ENCODE measurements at regions not wholly inside any gene's neighbourhood (a gene's known extent, or its start where the extent isn't known, plus 50 kb on each side); places are given as distances from the start of the nearest gene placed in this dataset.
A peak's percentile ranks its signal among the peaks of the same experiment; 100 is the strongest.

GRCh38 chr5:25060575-25060974, 415.8 kb upstream of the CDH10 start:
- H2BK20ac ChIP-seq (ENCODE audit: low read length): no peak overlapping the region
- H3K4ac ChIP-seq (replicated peaks; ENCODE audit: insufficient read length, low read depth, low read length): no peak overlapping the region
- no peak overlapping the region for H3K27ac ChIP-seq (ENCODE audit: low read depth, low read length)
- H3K4me3 ChIP-seq (ENCODE audit: extremely low read depth in 1 of 4, insufficient read depth in 2 of 4, low read depth in 3 of 4, low read length in 4 of 4): no peak overlapping the region
- no peak overlapping the region for H2BK12ac ChIP-seq (ENCODE audit: low read depth, low read length)
- no peaks in the 10 kb centered on the region for H3K27me3 ChIP-seq (replicated peaks in 1 of 4; ENCODE audit: control insufficient read depth in 3 of 4, extremely low read depth in 1 of 4, insufficient read depth in 3 of 4, low read length in 3 of 4)
- H2AK5ac ChIP-seq (ENCODE audit: low read depth, low read length): no peak overlapping the region
- H2BK120ac ChIP-seq (replicated peaks; ENCODE audit: low read depth, low read length): no peak overlapping the region
- no peak overlapping the region for H3K56ac ChIP-seq (replicated peaks; ENCODE audit: insufficient read length, low read depth, low read length)
- H3K9me3 ChIP-seq (ENCODE audit: insufficient read depth in 2 of 2, low read depth in 1 of 2, low read length in 1 of 2): no peaks in the 10 kb centered on the region
- CTCF ChIA-PET (ENCODE audit: partially characterized antibody): interaction anchor here (1.3 kb wide), 1 partner anchor 14 kb away, joined by 4 read pairs; no protein-coding TSS in a partner anchor
- H2AFZ ChIP-seq (ENCODE audit: low read length): no peak overlapping the region
- no peak overlapping the region for H2BK15ac ChIP-seq (ENCODE audit: low read length)
- H3K79me1 ChIP-seq (ENCODE audit: low read depth, low read length): no peaks in the 10 kb centered on the region
- no peak overlapping the region for H4K8ac ChIP-seq (ENCODE audit: extremely low read depth, insufficient read depth, low read length)
- H4K5ac ChIP-seq (ENCODE audit: insufficient read length, low read depth, low read length): no peak overlapping the region
- H3K4me1 ChIP-seq (replicated peaks in 1 of 4; ENCODE audit: control insufficient read depth in 3 of 4, insufficient read depth in 4 of 4, low read length in 3 of 4): no peaks in the 10 kb centered on the region
- no peaks in the 10 kb centered on the region for H4K20me1 ChIP-seq (replicated peaks in 1 of 2; ENCODE audit: control insufficient read depth in 1 of 2, insufficient read depth in 2 of 2, low read length in 2 of 2)
- H3K9ac ChIP-seq (replicated peaks in 1 of 4; ENCODE audit: extremely low read depth in 1 of 4, low read depth in 3 of 4, low read length in 3 of 4): no peak overlapping the region
- no peak for FAIRE-seq
- 88% methylated on average over 2 of the region's 2 CpGs; no CpG with 5 or more reads in 1 of the 2 experiments for WGBS, 2 experiments (ENCODE audit: extremely low coverage in 1 of 2, insufficient coverage in 1 of 2, insufficient read length in 1 of 2, insufficient replicate concordance in 2 of 2, low coverage in 1 of 2, low lambda C conversion rate in 2 of 2, missing lambda C conversion rate in 1 of 2)
- H3K36me3 ChIP-seq (ENCODE audit: control insufficient read depth in 2 of 4, insufficient read depth in 4 of 4, low read length in 3 of 4): no peaks in the 10 kb centered on the region
- POLR2A ChIA-PET (ENCODE audit: partially characterized antibody): no interaction called here
- no peaks in the 10 kb centered on the region for H3K79me2 ChIP-seq (ENCODE audit: control insufficient read depth in 1 of 2, insufficient read depth in 2 of 2, low read length in 2 of 2)
- H3K14ac ChIP-seq (ENCODE audit: insufficient read length): no peak overlapping the region
- no peak overlapping the region for H2BK5ac ChIP-seq (ENCODE audit: low read depth, low read length)
- no peak overlapping the region for H3K18ac ChIP-seq (ENCODE audit: extremely low read depth, low read length)
- no peak overlapping the region for H3K4me2 ChIP-seq (ENCODE audit: insufficient read depth in 1 of 2, low read depth in 2 of 2, low read length in 2 of 2)
- no peak overlapping the region for H3K23ac ChIP-seq (ENCODE audit: insufficient read length)
- no peak for DNase-seq (ENCODE audit: low read depth in 1 of 2, low spot score in 2 of 2)
- no peak overlapping the region for H4K91ac ChIP-seq (replicated peaks; ENCODE audit: insufficient read length, low read length)
- no peaks in the 10 kb centered on the region for H3K23me2 ChIP-seq (ENCODE audit: low read depth, low read length)
- peak; percentile 63; the same call in 1 of the 2 replicates for TF ChIP-seq MAFK (IDR thresholded peaks at IDR 0.05; ENCODE audit: low read depth, low read length)

Measured in H1 (cell line).